ENCODE measurements at regions not wholly inside any gene's neighbourhood (a gene's known extent, or its start where the extent isn't known, plus 50 kb on each side); places are given as distances from the start of the nearest gene placed in this dataset.

GRCh38 chr4:152258804-152259708, 276.8 kb downstream of the FBXW7 start:
- H3K9me3 ChIP-seq (ENCODE audit: control extremely low read depth in 1 of 5, control insufficient read depth in 4 of 5, insufficient read depth in 2 of 5, low read depth in 1 of 5, low read length in 4 of 5): peaks cover 0 to 3% (median 0%) of the 10 kb centered on the region in 5 experiments
- no peak for DNase-seq
- no peaks in the 10 kb centered on the region for H3K27me3 ChIP-seq (replicated peaks in 2 of 5; ENCODE audit: control insufficient read depth in 4 of 5, insufficient read depth in 5 of 5, low read length in 4 of 5)
- ChIA-PET CTCF (no interaction called here), POLR2A (no interaction called here)
- 82% methylated on average over 7 of the region's 8 CpGs for WGBS (ENCODE audit: insufficient coverage)
- H3K27ac ChIP-seq (ENCODE audit: insufficient read depth in 1 of 2, low read depth in 1 of 2, low read length in 2 of 2, poor library complexity in 1 of 2, severe bottlenecking in 2 of 2): no peak overlapping the region
- H3K36me3 ChIP-seq (ENCODE audit: control insufficient read depth in 4 of 4, insufficient read depth in 4 of 4, low read length in 3 of 4): no peaks in the 10 kb centered on the region
- H3K4me3 ChIP-seq (ENCODE audit: control insufficient read depth in 1 of 7, extremely low read depth in 1 of 7, insufficient read depth in 4 of 7, low read depth in 2 of 7, low read length in 6 of 7): no peak overlapping the region
- H3K4me1 ChIP-seq (ENCODE audit: control extremely low read depth in 1 of 4, control insufficient read depth in 4 of 4, insufficient read depth in 4 of 4, low read length in 3 of 4): peaks cover 0 to 31% (median 6%) of the 10 kb centered on the region in 4 experiments

- Histone ChIP-seq H3K4me1 (ENCODE audit: control extremely low read depth in 1 of 4, control insufficient read depth in 4 of 4, insufficient read depth in 4 of 4, low read length in 3 of 4) (peaks cover 0 to 31% (median 6%) of the 10 kb centered on the region in 4 experiments), H3K27ac (ENCODE audit: insufficient read depth in 1 of 2, low read depth in 1 of 2, low read length in 2 of 2, poor library complexity in 1 of 2, severe bottlenecking in 2 of 2) (no peak overlapping the region), H3K9me3 (ENCODE audit: control extremely low read depth in 1 of 5, control insufficient read depth in 4 of 5, insufficient read depth in 2 of 5, low read depth in 1 of 5, low read length in 4 of 5) (peaks cover 0 to 3% (median 0%) of the 10 kb centered on the region in 5 experiments), H3K36me3 (ENCODE audit: control insufficient read depth in 4 of 4, insufficient read depth in 4 of 4, low read length in 3 of 4) (no peaks in the 10 kb centered on the region), H3K4me3 (ENCODE audit: control insufficient read depth in 1 of 7, extremely low read depth in 1 of 7, insufficient read depth in 4 of 7, low read depth in 2 of 7, low read length in 6 of 7) (no peak overlapping the region), H3K27me3 (replicated peaks in 2 of 5; ENCODE audit: control insufficient read depth in 4 of 5, insufficient read depth in 5 of 5, low read length in 4 of 5) (no peaks in the 10 kb centered on the region)
- ChIA-PET POLR2A (no interaction called here), CTCF (no interaction called here)
- DNase-seq: no peak
- WGBS (ENCODE audit: insufficient coverage): 40% methylated on average over 1 of the region's 5 CpGs
Observed at GRCh38 chr4:152258391-152258790, 277.5 kb downstream of the FBXW7 start.

GRCh38 chr4:152257601-152258066, 278.3 kb downstream of the FBXW7 start:
- Histone ChIP-seq H3K4me1 (ENCODE audit: control extremely low read depth in 1 of 4, control insufficient read depth in 4 of 4, insufficient read depth in 4 of 4, low read length in 3 of 4) (peaks cover 0 to 31% (median 6%) of the 10 kb centered on the region in 4 experiments), H3K4me3 (ENCODE audit: control insufficient read depth in 1 of 7, extremely low read depth in 1 of 7, insufficient read depth in 4 of 7, low read depth in 2 of 7, low read length in 6 of 7) (peak overlapping the region in 1 of 7 experiments; percentile 26), H3K36me3 (ENCODE audit: control insufficient read depth in 4 of 4, insufficient read depth in 4 of 4, low read length in 3 of 4) (no peaks in the 10 kb centered on the region), H3K9me3 (ENCODE audit: control extremely low read depth in 1 of 5, control insufficient read depth in 4 of 5, insufficient read depth in 2 of 5, low read depth in 1 of 5, low read length in 4 of 5) (peaks cover 0 to 3% (median 0%) of the 10 kb centered on the region in 5 experiments), H3K27me3 (replicated peaks in 2 of 5; ENCODE audit: control insufficient read depth in 4 of 5, insufficient read depth in 5 of 5, low read length in 4 of 5) (no peaks in the 10 kb centered on the region), H3K27ac (ENCODE audit: insufficient read depth in 1 of 2, low read depth in 1 of 2, low read length in 2 of 2, poor library complexity in 1 of 2, severe bottlenecking in 2 of 2) (no peak overlapping the region)
- ChIA-PET CTCF (no interaction called here), POLR2A (no interaction called here)
- no peak for DNase-seq
- 57% methylated on average over 4 of the region's 5 CpGs for WGBS (ENCODE audit: insufficient coverage)

- ChIA-PET POLR2A (no interaction called here), CTCF (no interaction called here)
- Histone ChIP-seq H3K9me3 (ENCODE audit: control extremely low read depth in 1 of 5, control insufficient read depth in 4 of 5, insufficient read depth in 2 of 5, low read depth in 1 of 5, low read length in 4 of 5) (peaks cover 0 to 3% (median 0%) of the 10 kb centered on the region in 5 experiments), H3K27me3 (replicated peaks in 2 of 5; ENCODE audit: control insufficient read depth in 4 of 5, insufficient read depth in 5 of 5, low read length in 4 of 5) (no peaks in the 10 kb centered on the region), H3K36me3 (ENCODE audit: control insufficient read depth in 4 of 4, insufficient read depth in 4 of 4, low read length in 3 of 4) (no peaks in the 10 kb centered on the region), H3K27ac (ENCODE audit: insufficient read depth in 1 of 2, low read depth in 1 of 2, low read length in 2 of 2, poor library complexity in 1 of 2, severe bottlenecking in 2 of 2) (no peak overlapping the region), H3K4me1 (ENCODE audit: control extremely low read depth in 1 of 4, control insufficient read depth in 4 of 4, insufficient read depth in 4 of 4, low read length in 3 of 4) (peaks cover 0 to 31% (median 6%) of the 10 kb centered on the region in 4 experiments), H3K4me3 (ENCODE audit: control insufficient read depth in 1 of 7, extremely low read depth in 1 of 7, insufficient read depth in 4 of 7, low read depth in 2 of 7, low read length in 6 of 7) (no peak overlapping the region)
- DNase-seq: no peak
- 100% methylated on average over 3 of the region's 3 CpGs for WGBS (ENCODE audit: insufficient coverage)
Observed at GRCh38 chr4:152256996-152257395, 278.9 kb downstream of the FBXW7 start.

- H3K27me3 ChIP-seq (replicated peaks in 2 of 5; ENCODE audit: control insufficient read depth in 4 of 5, insufficient read depth in 5 of 5, low read length in 4 of 5): no peaks in the 10 kb centered on the region
- DNase-seq: peak in 2 of 3 donors; percentile 26 to 29
- no peak overlapping the region for H3K27ac ChIP-seq (ENCODE audit: insufficient read depth in 1 of 2, low read depth in 1 of 2, low read length in 2 of 2, poor library complexity in 1 of 2, severe bottlenecking in 2 of 2)
- H3K4me3 ChIP-seq (ENCODE audit: control insufficient read depth in 1 of 7, extremely low read depth in 1 of 7, insufficient read depth in 4 of 7, low read depth in 2 of 7, low read length in 6 of 7): no peak overlapping the region
- ChIA-PET CTCF (no interaction called here), POLR2A (no interaction called here)
- peaks cover 0 to 31% (median 6%) of the 10 kb centered on the region in 4 experiments for H3K4me1 ChIP-seq (ENCODE audit: control extremely low read depth in 1 of 4, control insufficient read depth in 4 of 4, insufficient read depth in 4 of 4, low read length in 3 of 4)
- 19% methylated on average over 4 of the region's 4 CpGs for WGBS (ENCODE audit: insufficient coverage)
- peaks cover 0 to 3% (median 0%) of the 10 kb centered on the region in 5 experiments for H3K9me3 ChIP-seq (ENCODE audit: control extremely low read depth in 1 of 5, control insufficient read depth in 4 of 5, insufficient read depth in 2 of 5, low read depth in 1 of 5, low read length in 4 of 5)
- H3K36me3 ChIP-seq (ENCODE audit: control insufficient read depth in 4 of 4, insufficient read depth in 4 of 4, low read length in 3 of 4): no peaks in the 10 kb centered on the region
Observed at GRCh38 chr4:152255437-152255836, 280.5 kb downstream of the FBXW7 start.

- no peaks in the 10 kb centered on the region for H3K9me3 ChIP-seq (ENCODE audit: control extremely low read depth in 1 of 5, control insufficient read depth in 4 of 5, insufficient read depth in 2 of 5, low read depth in 1 of 5, low read length in 4 of 5)
Observed at GRCh38 chr4:152248347-152248746, 287.5 kb downstream of the FBXW7 start.

More at GRCh38 chr4:152248347-152248746, 287.5 kb downstream of the FBXW7 start:
- Histone ChIP-seq H3K4me3 (ENCODE audit: control insufficient read depth in 1 of 7, extremely low read depth in 1 of 7, insufficient read depth in 4 of 7, low read depth in 2 of 7, low read length in 6 of 7) (no peak overlapping the region), H3K4me1 (ENCODE audit: control extremely low read depth in 1 of 4, control insufficient read depth in 4 of 4, insufficient read depth in 4 of 4, low read length in 3 of 4) (peaks cover 0 to 9% (median 0%) of the 10 kb centered on the region in 4 experiments), H3K27ac (ENCODE audit: insufficient read depth in 1 of 2, low read depth in 1 of 2, low read length in 2 of 2, poor library complexity in 1 of 2, severe bottlenecking in 2 of 2) (no peak overlapping the region), H3K36me3 (ENCODE audit: control insufficient read depth in 4 of 4, insufficient read depth in 4 of 4, low read length in 3 of 4) (no peaks in the 10 kb centered on the region), H3K27me3 (replicated peaks in 2 of 5; ENCODE audit: control insufficient read depth in 4 of 5, insufficient read depth in 5 of 5, low read length in 4 of 5) (peaks cover 0 to 3% (median 1%) of the 10 kb centered on the region in 5 experiments)
- no peak for DNase-seq
- ChIA-PET POLR2A (no interaction called here), CTCF (interaction anchor here (1.3 kb wide), 1 partner anchor 87 kb away, joined by 3 read pairs; no protein-coding TSS in a partner anchor)
- WGBS (ENCODE audit: insufficient coverage): 98% methylated on average over 6 of the region's 9 CpGs
